Lung (tissue), 11 donors: ENCODE measurements at regions not wholly inside any gene's neighbourhood (a gene's known extent, or its start where the extent isn't known, plus 50 kb on each side); places are given as distances from the start of the nearest gene placed in this dataset.
A peak's percentile ranks its signal among the peaks of the same experiment; 100 is the strongest.
"Not testable (repeated sequence)": the region's sequence is repeated elsewhere in the genome, so short reads cannot be mapped to it uniquely, and the experiment has no call there.

Experiments
- ATAC-seq: fragments of 200-7000 bp; cut with Tn5 transposase; one replicate; pipeline ENCODE4 v1.9.1; 2020; ENCODE audit warnings: moderate number of reproducible peaks; ENCODE audit not compliant: insufficient read depth, low FRiP score
- DNase-seq, 3 donors: peaks; one replicate each; pipeline ENCODE4 v3.0.0-alpha.2; 2013 to 2017
- H3K27ac ChIP-seq, 2 donors: one replicate each; pipeline ENCODE4 v1.5.1; 2013; ENCODE audit warnings: mild to moderate bottlenecking in 2 of 2, moderate library complexity in 2 of 2, control low read depth in 1 of 2, inconsistent platforms in 1 of 2, low read depth in 1 of 2, low read length in 1 of 2
- H3K27me3 ChIP-seq, 3 donors: one replicate each; pipeline ENCODE4 v1.5.1; 2013; ENCODE audit warnings: low read length in 2 of 3; ENCODE audit not compliant: control insufficient read depth in 3 of 3, insufficient read depth in 3 of 3
- H3K36me3 ChIP-seq, 4 donors: one replicate each; pipeline ENCODE4 v1.5.1; 2013; ENCODE audit warnings: low read length in 4 of 4, mild to moderate bottlenecking in 1 of 4, moderate library complexity in 1 of 4; ENCODE audit not compliant: control insufficient read depth in 4 of 4, insufficient read depth in 4 of 4
- H3K4me1 ChIP-seq, 5 donors: one replicate each; pipeline ENCODE4 v1.5.1; 2013; ENCODE audit warnings: low read length in 5 of 5, mild to moderate bottlenecking in 2 of 5, moderate library complexity in 1 of 5; ENCODE audit not compliant: control insufficient read depth in 5 of 5, insufficient read depth in 5 of 5
- H3K4me3 ChIP-seq: one replicate; pipeline ENCODE4 v1.5.1; 2013; ENCODE audit warnings: mild to moderate bottlenecking, control low read depth, moderate library complexity
- H3K9ac ChIP-seq, 2 donors: one replicate each; pipeline ENCODE4 v1.5.1; 2013; ENCODE audit warnings: low read length in 2 of 2, control low read depth in 1 of 2; ENCODE audit not compliant: insufficient read depth in 1 of 2
- H3K9me3 ChIP-seq, 4 donors: one replicate each; pipeline ENCODE4 v1.5.1; 2013; ENCODE audit warnings: low read length in 3 of 4, mild to moderate bottlenecking in 1 of 4, moderate library complexity in 1 of 4; ENCODE audit not compliant: control insufficient read depth in 4 of 4, insufficient read depth in 3 of 4
- CTCF ChIP-seq: IDR thresholded peaks from 2 replicates; pipeline ENCODE4 v1.5.1; 2012; ENCODE audit warnings: mild to moderate bottlenecking; ENCODE audit errors: control extremely low read depth, extremely low read depth
- WGBS, 2 donors: extraction: QIAGEN DNeasy Blood & Tissue Kit; methylation state at CpG; one replicate each; pipeline ENCODE4 v1.1.7; 2013; 5-methylcytosine and 5-hydroxymethylcytosine counted together
- donor health status: control.
- donor health status: control.
- donor health status: Bipolar disorder and iron deficiency.
- donor health status: healthy.
- donor health status: DM: yes; HTN: yes; CAD: no.

- Histone ChIP-seq H3K9me3 (no peaks in the 10 kb centered on the region), H3K4me1 (peaks cover 0 to 2% (median 0%) of the 10 kb centered on the region in 5 donors), H3K27me3 (no peaks in the 10 kb centered on the region), H3K9ac (no peak overlapping the region), H3K27ac (no peak overlapping the region), H3K36me3 (no peaks in the 10 kb centered on the region), H3K4me3 (no peak overlapping the region)
- WGBS, 2 donors: 63 to 65% methylated on average over 1 of the region's 1 CpG
- DNase-seq (no peak), ATAC-seq (no peak)
- TF ChIP-seq CTCF: no peak
Measured at GRCh38 chr13:66154354-66154753, 1075.8 kb downstream of the PCDH9 start.

GRCh38 chr13:66152596-66152995, 1077.5 kb downstream of the PCDH9 start:
- no peak overlapping the region for H3K27ac ChIP-seq
- ATAC-seq (no peak), DNase-seq (no peak)
- H3K9me3 ChIP-seq: no peaks in the 10 kb centered on the region
- no peaks in the 10 kb centered on the region for H3K27me3 ChIP-seq
- H3K4me3 ChIP-seq: no peak overlapping the region
- H3K9ac ChIP-seq: no peak overlapping the region
- H3K36me3 ChIP-seq: no peaks in the 10 kb centered on the region
- no peak for TF ChIP-seq CTCF
- H3K4me1 ChIP-seq: no peaks in the 10 kb centered on the region

- H3K36me3 ChIP-seq, DNase-seq, H3K9ac ChIP-seq, H3K27me3 ChIP-seq, H3K4me3 ChIP-seq, ATAC-seq, H3K9me3 ChIP-seq, H3K27ac ChIP-seq: not testable (repeated sequence)
- peaks cover 0 to 11% (median 0%) of the 10 kb centered on the region in 5 donors for H3K4me1 ChIP-seq
- WGBS, 2 donors: 95 to 97% methylated on average over 11 of the region's 11 CpGs
Measured at GRCh38 chr13:66144357-66144756, 1085.8 kb downstream of the PCDH9 start.

- no peak for ATAC-seq
- H3K36me3 ChIP-seq: peaks cover 0 to 5% (median 0%) of the 10 kb centered on the region in 4 donors
Measured at GRCh38 chr13:66139701-66140100, 1090.4 kb downstream of the PCDH9 start.

More at GRCh38 chr13:66139701-66140100, 1090.4 kb downstream of the PCDH9 start:
- no peak overlapping the region for H3K27ac ChIP-seq
- no peaks in the 10 kb centered on the region for H3K27me3 ChIP-seq
- peaks cover 0 to 13% (median 0%) of the 10 kb centered on the region in 5 donors for H3K4me1 ChIP-seq
- TF ChIP-seq CTCF: no peak
- H3K9me3 ChIP-seq: no peaks in the 10 kb centered on the region
- peak in 2 of 3 donors; percentile 20 to 38 for DNase-seq
- no peak overlapping the region for H3K4me3 ChIP-seq
- H3K9ac ChIP-seq: no peak overlapping the region
- 45 to 87% methylated on average over 1 of the region's 1 CpG for WGBS, 2 donors
